Gastroesophageal sphincter (tissue), 4 donors: ENCODE measurements at regions not wholly inside any gene's neighbourhood (a gene's known extent, or its start where the extent isn't known, plus 50 kb on each side); places are given as distances from the start of the nearest gene placed in this dataset.
A peak's percentile ranks its signal among the peaks of the same experiment; 100 is the strongest.

Experiments
- ATAC-seq: fragments of 150-250 bp; one replicate; pipeline ENCODE4 v1.9.1; 2016; ENCODE audit warnings: mild to moderate bottlenecking, moderate library complexity
- H3K27ac ChIP-seq, 4 donors: fragments of 200-600 bp; sonication (generic) in 3 of 4; 1 replicate in 3 of 4; 2 replicates in 1 of 4; pipeline ENCODE4 v1.5.1; 2016 to 2019
- H3K27me3 ChIP-seq: fragments of 200-600 bp; sonication (generic); one replicate; pipeline ENCODE4 v1.5.1; 2019
- H3K36me3 ChIP-seq, 2 donors: fragments of 200-600 bp; sonication (generic); one replicate each; pipeline ENCODE4 v1.5.1; 2019; ENCODE audit warnings: control low read depth in 1 of 2
- H3K4me1 ChIP-seq, 3 donors: fragments of 200-600 bp; sonication (generic); 1 replicate in 2 of 3; 2 replicates in 1 of 3; pipeline ENCODE4 v1.5.1; 2016 to 2019; ENCODE audit warnings: control low read depth in 2 of 3
- H3K4me3 ChIP-seq, 2 donors: fragments of 200-600 bp; sonication (generic); one replicate each; pipeline ENCODE4 v1.5.1; 2019; ENCODE audit warnings: mild to moderate bottlenecking in 1 of 2, moderate library complexity in 1 of 2
- H3K9me3 ChIP-seq, 3 donors: fragments of 200-600 bp; sonication (generic); one replicate each; pipeline ENCODE4 v1.5.1; 2017 to 2019; ENCODE audit warnings: control low read depth in 2 of 3
- EP300 ChIP-seq: sonication (generic); formaldehyde crosslinking; IDR thresholded peaks from one replicate; pipeline ENCODE4 v1.6.1; 2017; ENCODE audit warnings: antibody characterized with exemption, mild to moderate bottlenecking
- POLR2A ChIP-seq, 2 donors: fragments of 450-650 bp; IDR thresholded peaks; one replicate each; pipeline ENCODE4 v1.6.1; 2017; ENCODE audit warnings: antibody characterized with exemption in 2 of 2, mild to moderate bottlenecking in 2 of 2, moderate library complexity in 1 of 2
- POLR2AphosphoS5 ChIP-seq: sonication (generic); formaldehyde crosslinking; IDR thresholded peaks from one replicate; pipeline ENCODE4 v1.6.1; 2017; ENCODE audit warnings: antibody characterized with exemption
- whole genome bisulfite sequencing, 2 donors: methylation state at CpG; one replicate each; pipeline ENCODE4 v1.1.5; 2018; ENCODE audit warnings: low coverage in 1 of 2; 5-methylcytosine and 5-hydroxymethylcytosine counted together
- TF ChIP-seq, protein P1 (sequence below), 4 experiments: fragments of 200-600 bp in 2 of 4; fragments of 450-650 bp in 2 of 4; sonication (generic) in 1 of 4; IDR thresholded peaks; one replicate each; pipeline ENCODE4 v1.5.1; 2017 to 2019; ENCODE audit warnings: antibody characterized with exemption in 4 of 4, mild to moderate bottlenecking in 2 of 4, moderate library complexity in 2 of 4

DNA sequence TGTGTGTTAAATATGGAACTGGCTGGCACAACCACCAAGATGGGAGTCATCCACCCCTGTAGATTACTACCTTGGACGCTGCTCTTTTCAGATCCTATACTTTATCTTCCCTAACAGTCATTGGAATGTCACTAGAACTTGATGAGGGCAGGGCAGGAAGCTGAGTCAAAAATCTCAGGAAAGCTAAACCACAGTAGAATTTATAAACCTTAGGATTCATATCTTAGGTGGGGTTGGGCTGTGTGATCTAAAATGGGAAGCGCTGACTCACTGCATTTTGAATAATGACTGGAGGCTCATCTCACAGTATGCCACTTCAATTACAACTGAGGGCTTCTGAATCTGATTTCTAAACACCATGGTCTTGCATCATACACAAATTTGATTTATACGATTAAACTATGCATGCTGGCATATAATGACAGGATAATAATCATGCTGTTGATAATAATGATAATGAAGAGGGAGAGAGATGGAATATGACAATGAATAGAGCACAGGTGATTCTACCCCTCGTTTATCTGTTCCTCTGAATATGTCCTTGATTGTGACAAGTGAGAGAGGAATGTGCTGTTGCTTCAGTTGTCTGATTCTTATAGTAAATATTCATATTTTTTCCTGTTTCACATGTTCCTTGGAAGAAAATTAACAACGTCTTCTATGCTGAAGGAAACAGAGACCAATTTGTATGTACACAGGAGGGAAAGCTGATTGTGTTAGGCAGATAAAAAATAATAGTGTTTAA lies 270.3 kb upstream of the HS3ST1 start:
- Histone ChIP-seq H3K36me3 (no peaks in the 10 kb centered on the region), H3K4me1 (no peaks in the 10 kb centered on the region), H3K27me3 (no peaks in the 10 kb centered on the region), H3K9me3 (peaks cover 0 to 4% (median 0%) of the 10 kb centered on the region in 3 donors), H3K27ac (no peak overlapping the region), H3K4me3 (no peak overlapping the region)
- TF ChIP-seq EP300 (no peak), POLR2A (IDR thresholded peaks at IDR 0.05) (no peak), POLR2AphosphoS5 (no peak)
- TF ChIP-seq, protein P1, sequence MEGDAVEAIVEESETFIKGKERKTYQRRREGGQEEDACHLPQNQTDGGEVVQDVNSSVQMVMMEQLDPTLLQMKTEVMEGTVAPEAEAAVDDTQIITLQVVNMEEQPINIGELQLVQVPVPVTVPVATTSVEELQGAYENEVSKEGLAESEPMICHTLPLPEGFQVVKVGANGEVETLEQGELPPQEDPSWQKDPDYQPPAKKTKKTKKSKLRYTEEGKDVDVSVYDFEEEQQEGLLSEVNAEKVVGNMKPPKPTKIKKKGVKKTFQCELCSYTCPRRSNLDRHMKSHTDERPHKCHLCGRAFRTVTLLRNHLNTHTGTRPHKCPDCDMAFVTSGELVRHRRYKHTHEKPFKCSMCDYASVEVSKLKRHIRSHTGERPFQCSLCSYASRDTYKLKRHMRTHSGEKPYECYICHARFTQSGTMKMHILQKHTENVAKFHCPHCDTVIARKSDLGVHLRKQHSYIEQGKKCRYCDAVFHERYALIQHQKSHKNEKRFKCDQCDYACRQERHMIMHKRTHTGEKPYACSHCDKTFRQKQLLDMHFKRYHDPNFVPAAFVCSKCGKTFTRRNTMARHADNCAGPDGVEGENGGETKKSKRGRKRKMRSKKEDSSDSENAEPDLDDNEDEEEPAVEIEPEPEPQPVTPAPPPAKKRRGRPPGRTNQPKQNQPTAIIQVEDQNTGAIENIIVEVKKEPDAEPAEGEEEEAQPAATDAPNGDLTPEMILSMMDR (IDR thresholded peaks at IDR 0.05): no peak
- ATAC-seq: peak; percentile 19
- WGBS, 2 donors: 53 to 68% methylated on average over 5 of the region's 5 CpGs

- Histone ChIP-seq H3K27ac (no peak overlapping the region), H3K27me3 (no peaks in the 10 kb centered on the region), H3K36me3 (no peaks in the 10 kb centered on the region), H3K4me3 (no peak overlapping the region), H3K9me3 (peaks cover 0 to 10% (median 0%) of the 10 kb centered on the region in 3 donors), H3K4me1 (no peaks in the 10 kb centered on the region)
- no peak for TF ChIP-seq POLR2AphosphoS5
- TF ChIP-seq, protein P1 (IDR thresholded peaks at IDR 0.05): no peak
- no peak for TF ChIP-seq POLR2A (IDR thresholded peaks at IDR 0.05)
- TF ChIP-seq EP300: no peak
- no peak for ATAC-seq
- 20 to 60% methylated on average over 2 of the region's 2 CpGs for WGBS, 2 donors
Observed at GRCh38 chr4:11698033-11698432, 269.3 kb upstream of the HS3ST1 start.

DNA sequence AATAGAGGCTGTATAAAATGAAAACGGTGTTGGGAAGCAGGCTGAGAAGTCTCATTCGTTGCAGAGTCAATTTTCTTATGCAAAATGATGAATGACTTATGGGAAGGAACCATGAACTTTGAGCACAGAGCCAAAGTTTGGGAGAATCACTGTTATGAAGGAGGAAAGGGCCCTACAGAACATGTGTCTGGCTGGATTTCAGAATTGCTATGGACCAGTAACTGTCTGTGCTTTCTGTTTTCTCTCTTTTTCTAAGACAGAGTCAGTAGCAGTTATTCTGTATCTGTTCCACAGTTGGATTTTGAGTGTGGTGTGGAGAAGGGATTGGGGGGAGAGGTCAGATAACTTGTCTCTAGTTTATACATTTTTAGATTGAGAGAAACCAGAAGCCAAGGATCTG lies 265.0 kb upstream of the HS3ST1 start:
- H3K4me3 ChIP-seq: no peak overlapping the region
- H3K9me3 ChIP-seq: peaks cover 0 to 10% (median 0%) of the 10 kb centered on the region in 3 donors
- ATAC-seq: no peak
- no peaks in the 10 kb centered on the region for H3K36me3 ChIP-seq
- H3K27ac ChIP-seq: no peak overlapping the region
- no peaks in the 10 kb centered on the region for H3K4me1 ChIP-seq
- WGBS, 2 donors: 55 to 56% methylated on average over 1 to 2 of the region's 2 CpGs
- no peaks in the 10 kb centered on the region for H3K27me3 ChIP-seq
- TF ChIP-seq, protein P1 (IDR thresholded peaks at IDR 0.05): no peak

DNA sequence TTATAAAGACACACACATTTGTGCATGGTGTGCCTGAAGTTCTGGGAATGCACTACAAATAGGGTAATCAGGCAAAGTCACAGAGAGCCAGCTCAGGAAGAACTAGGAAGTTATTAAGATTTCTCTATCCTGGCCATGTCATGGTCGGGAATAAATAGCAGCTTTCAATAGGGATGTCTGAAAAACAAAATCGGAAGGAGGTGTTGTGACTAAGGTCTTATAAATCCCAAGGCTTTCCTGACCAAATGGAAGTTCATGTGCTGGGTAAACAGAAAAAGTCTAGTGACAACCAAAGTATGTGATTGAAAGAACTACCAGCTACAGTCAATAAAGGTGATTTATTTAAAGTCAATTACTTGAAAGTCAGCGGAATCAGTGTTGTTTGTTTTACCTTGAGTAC lies 262.5 kb upstream of the HS3ST1 start:
- WGBS, 2 donors: 67 to 78% methylated on average over 3 of the region's 3 CpGs
- no peaks in the 10 kb centered on the region for H3K27me3 ChIP-seq
- ATAC-seq: no peak
- no peaks in the 10 kb centered on the region for H3K36me3 ChIP-seq
- H3K4me1 ChIP-seq: no peaks in the 10 kb centered on the region
- no peak overlapping the region for H3K27ac ChIP-seq
- H3K4me3 ChIP-seq: no peak overlapping the region
- H3K9me3 ChIP-seq: peaks cover 0 to 10% (median 0%) of the 10 kb centered on the region in 3 donors
- TF ChIP-seq EP300: no peak
- no peak for TF ChIP-seq POLR2AphosphoS5
- TF ChIP-seq POLR2A (IDR thresholded peaks at IDR 0.05): no peak
- TF ChIP-seq, protein P1 (IDR thresholded peaks at IDR 0.05): no peak

- Histone ChIP-seq H3K27me3 (no peaks in the 10 kb centered on the region), H3K27ac (no peak overlapping the region), H3K4me1 (no peaks in the 10 kb centered on the region), H3K36me3 (no peaks in the 10 kb centered on the region), H3K4me3 (no peak overlapping the region), H3K9me3 (no peaks in the 10 kb centered on the region)
- no peak for TF ChIP-seq EP300
- TF ChIP-seq POLR2A (IDR thresholded peaks at IDR 0.05): no peak
- TF ChIP-seq, protein P1 (IDR thresholded peaks at IDR 0.05): no peak
- TF ChIP-seq POLR2AphosphoS5: no peak
- no peak for ATAC-seq
- 80 to 100% methylated on average over 1 of the region's 1 CpG for WGBS, 2 donors
Observed at GRCh38 chr4:11687727-11688126, 259.0 kb upstream of the HS3ST1 start.
